DMS 273 (cell line): ENCODE measurements at regions not wholly inside any gene's neighbourhood (a gene's known extent, or its start where the extent isn't known, plus 50 kb on each side); places are given as distances from the start of the nearest gene placed in this dataset.
"Not testable (repeated sequence)": the region's sequence is repeated elsewhere in the genome, so short reads cannot be mapped to it uniquely, and the experiment has no call there.

Experiments used
- DNase-seq: peaks from one replicate; lab custom pipeline; 2025; ENCODE audit not compliant: unreplicated experiment; lab: John Stamatoyannopoulos, UW

GRCh38 chr18:76307293-76307690 is 187.8 kb downstream of the ZNF516 start:
- DNase-seq: no peak

- peak; percentile 31 for DNase-seq
These were observed 188.3 kb downstream of the ZNF516 start for GRCh38 chr18:76306685-76307292.

- DNase-seq: no peak
These were observed 209.2 kb downstream of the ZNF516 start for GRCh38 chr18:76285866-76286265.

- DNase-seq: no peak
These were observed 213.5 kb downstream of the ZNF516 start for GRCh38 chr18:76281565-76281964.

- no peak for DNase-seq
These were observed 217.2 kb downstream of the ZNF516 start for GRCh38 chr18:76277801-76278200.

GRCh38 chr18:76275727-76276313 is 219.2 kb downstream of the ZNF516 start:
- peak; percentile 7 for DNase-seq

- DNase-seq: peak; percentile 2
These were observed 220.4 kb downstream of the ZNF516 start for GRCh38 chr18:76274468-76275289.

GRCh38 chr18:76273956-76274355 is 221.1 kb downstream of the ZNF516 start:
- no peak for DNase-seq

GRCh38 chr18:76273036-76273545 is 222.0 kb downstream of the ZNF516 start:
- DNase-seq: no peak

GRCh38 chr18:76267423-76267822 is 227.6 kb downstream of the ZNF516 start:
- DNase-seq: not testable (repeated sequence)

- DNase-seq: no peak
These were observed 228.6 kb downstream of the ZNF516 start for GRCh38 chr18:76266236-76266991.

GRCh38 chr18:76265497-76266235 is 229.4 kb downstream of the ZNF516 start:
- no peak for DNase-seq

GRCh38 chr18:76264876-76265250 is 230.2 kb downstream of the ZNF516 start:
- no peak for DNase-seq

- no peak for DNase-seq
These were observed 230.7 kb downstream of the ZNF516 start for GRCh38 chr18:76264198-76264875.

GRCh38 chr18:76263046-76264005 is 231.7 kb downstream of the ZNF516 start:
- DNase-seq: no peak

- DNase-seq: no peak
These were observed 234.0 kb downstream of the ZNF516 start for GRCh38 chr18:76260941-76261472.

- DNase-seq: no peak
These were observed 235.3 kb downstream of the ZNF516 start for GRCh38 chr18:76259711-76260110.

- no peak for DNase-seq
These were observed 235.9 kb downstream of the ZNF516 start for GRCh38 chr18:76259096-76259495.

GRCh38 chr18:76258209-76258608 is 236.8 kb downstream of the ZNF516 start:
- DNase-seq: no peak
